ENCODE measurements at regions not wholly inside any gene's neighbourhood (a gene's known extent, or its start where the extent isn't known, plus 50 kb on each side); places are given as distances from the start of the nearest gene placed in this dataset.

DNA sequence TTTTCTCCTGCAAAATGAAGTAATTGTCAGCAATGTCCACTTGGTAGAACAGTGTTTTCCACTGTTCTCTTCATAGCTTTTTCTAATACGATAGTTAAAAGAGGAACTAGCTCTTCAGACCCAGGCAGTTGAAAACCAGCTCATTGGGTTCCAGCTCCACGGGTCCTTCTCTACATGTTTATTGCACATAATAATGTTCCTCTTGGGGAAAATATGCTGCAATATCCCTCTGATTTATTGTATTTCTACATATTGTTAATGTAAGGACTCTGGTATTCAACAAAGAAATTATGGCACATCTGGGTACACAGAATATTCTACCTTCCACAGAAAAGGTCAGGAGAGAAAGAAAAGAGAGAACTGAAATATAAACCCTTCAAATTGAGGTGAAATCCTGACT, 473.4 kb downstream of the TRIML1 start:
- TF ChIP-seq, protein P1, sequence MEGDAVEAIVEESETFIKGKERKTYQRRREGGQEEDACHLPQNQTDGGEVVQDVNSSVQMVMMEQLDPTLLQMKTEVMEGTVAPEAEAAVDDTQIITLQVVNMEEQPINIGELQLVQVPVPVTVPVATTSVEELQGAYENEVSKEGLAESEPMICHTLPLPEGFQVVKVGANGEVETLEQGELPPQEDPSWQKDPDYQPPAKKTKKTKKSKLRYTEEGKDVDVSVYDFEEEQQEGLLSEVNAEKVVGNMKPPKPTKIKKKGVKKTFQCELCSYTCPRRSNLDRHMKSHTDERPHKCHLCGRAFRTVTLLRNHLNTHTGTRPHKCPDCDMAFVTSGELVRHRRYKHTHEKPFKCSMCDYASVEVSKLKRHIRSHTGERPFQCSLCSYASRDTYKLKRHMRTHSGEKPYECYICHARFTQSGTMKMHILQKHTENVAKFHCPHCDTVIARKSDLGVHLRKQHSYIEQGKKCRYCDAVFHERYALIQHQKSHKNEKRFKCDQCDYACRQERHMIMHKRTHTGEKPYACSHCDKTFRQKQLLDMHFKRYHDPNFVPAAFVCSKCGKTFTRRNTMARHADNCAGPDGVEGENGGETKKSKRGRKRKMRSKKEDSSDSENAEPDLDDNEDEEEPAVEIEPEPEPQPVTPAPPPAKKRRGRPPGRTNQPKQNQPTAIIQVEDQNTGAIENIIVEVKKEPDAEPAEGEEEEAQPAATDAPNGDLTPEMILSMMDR (IDR thresholded peaks at IDR 0.05) = no peak
- no peak for TF ChIP-seq POLR2A (IDR thresholded peaks at IDR 0.05)
- Histone ChIP-seq H3K4me3 (no peak overlapping the region), H3K36me3 (no peaks in the 10 kb centered on the region), H3K27ac (no peak overlapping the region), H3K4me1 (no peaks in the 10 kb centered on the region), H3K9me3 (no peaks in the 10 kb centered on the region), H3K27me3 (no peaks in the 10 kb centered on the region)
- DNase-seq = no peak
- intact Hi-C loops (cut with DNase I; ENCODE audit: low total_unique reads) = no loop called here

DNA sequence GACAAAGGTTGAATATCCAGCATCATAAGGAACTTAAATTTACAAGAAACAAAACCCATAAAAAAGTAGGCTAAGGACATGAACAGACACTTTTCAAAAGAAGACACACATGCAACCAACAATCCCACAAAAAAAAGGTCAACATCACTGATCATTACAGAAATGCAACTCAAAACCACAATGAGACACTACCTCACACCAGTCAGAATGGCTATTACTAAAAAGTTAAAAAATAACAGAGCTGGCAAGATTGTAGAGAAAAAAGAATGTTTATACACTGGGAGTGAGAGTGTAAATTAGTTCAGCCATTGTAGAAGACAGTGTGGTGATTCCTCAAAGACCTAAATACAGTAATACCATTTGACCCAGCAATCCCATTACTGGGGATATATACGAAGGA, 474.7 kb downstream of the TRIML1 start:
- H3K4me1 ChIP-seq = no peaks in the 10 kb centered on the region
- no peaks in the 10 kb centered on the region for H3K9me3 ChIP-seq
- no peak overlapping the region for H3K4me3 ChIP-seq
- TF ChIP-seq, protein P1 (IDR thresholded peaks at IDR 0.05) = no peak
- TF ChIP-seq POLR2A (IDR thresholded peaks at IDR 0.05) = no peak
- no peaks in the 10 kb centered on the region for H3K27me3 ChIP-seq
- intact Hi-C loops (cut with DNase I; ENCODE audit: low total_unique reads) = no loop called here
- no peak overlapping the region for H3K27ac ChIP-seq
- no peak for DNase-seq
- no peaks in the 10 kb centered on the region for H3K36me3 ChIP-seq

DNA sequence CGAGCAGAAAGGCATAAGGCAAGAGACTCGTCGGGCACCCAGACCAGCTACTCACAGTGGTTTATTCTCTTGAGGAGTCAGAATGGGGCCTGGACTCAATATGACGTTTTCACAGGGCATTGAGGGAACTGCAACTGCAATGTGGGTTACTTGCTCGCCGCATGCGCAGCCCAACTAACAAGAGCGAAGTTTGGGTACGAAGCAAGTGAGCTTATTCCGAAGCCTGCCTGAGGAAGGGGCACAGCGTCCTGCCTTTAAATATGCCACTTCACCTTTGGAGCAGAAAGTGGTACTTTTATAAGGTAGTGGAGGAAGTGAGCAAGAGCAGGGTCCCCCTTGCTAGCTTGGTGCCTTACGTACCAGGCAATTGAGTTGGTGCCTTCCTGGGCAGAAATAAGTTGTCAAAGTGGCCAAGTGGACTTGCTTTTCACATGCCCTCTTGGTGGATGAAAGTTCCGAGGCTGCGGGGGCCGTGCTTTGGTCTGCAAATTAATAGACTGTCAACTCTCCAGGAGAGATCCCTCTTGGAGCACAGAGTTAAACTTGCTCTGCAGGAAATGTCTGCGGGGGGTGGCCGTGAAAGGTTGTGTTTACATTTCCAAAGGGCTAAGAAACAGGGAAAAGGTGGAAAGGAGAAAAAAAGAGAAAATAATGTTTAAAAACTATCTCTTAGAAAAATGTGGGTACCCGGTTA, 480.4 kb downstream of the TRIML1 start:
- Histone ChIP-seq H3K4me1 (no peaks in the 10 kb centered on the region), H3K4me3 (no peak overlapping the region), H3K36me3 (no peaks in the 10 kb centered on the region), H3K9me3 (no peaks in the 10 kb centered on the region), H3K27ac (no peak overlapping the region), H3K27me3 (no peaks in the 10 kb centered on the region)
- TF ChIP-seq POLR2A (IDR thresholded peaks at IDR 0.05) = no peak
- TF ChIP-seq, protein P1 (IDR thresholded peaks at IDR 0.05) = no peak
- no peak for DNase-seq
- intact Hi-C loops (cut with DNase I; ENCODE audit: low total_unique reads) = no loop called here

DNA sequence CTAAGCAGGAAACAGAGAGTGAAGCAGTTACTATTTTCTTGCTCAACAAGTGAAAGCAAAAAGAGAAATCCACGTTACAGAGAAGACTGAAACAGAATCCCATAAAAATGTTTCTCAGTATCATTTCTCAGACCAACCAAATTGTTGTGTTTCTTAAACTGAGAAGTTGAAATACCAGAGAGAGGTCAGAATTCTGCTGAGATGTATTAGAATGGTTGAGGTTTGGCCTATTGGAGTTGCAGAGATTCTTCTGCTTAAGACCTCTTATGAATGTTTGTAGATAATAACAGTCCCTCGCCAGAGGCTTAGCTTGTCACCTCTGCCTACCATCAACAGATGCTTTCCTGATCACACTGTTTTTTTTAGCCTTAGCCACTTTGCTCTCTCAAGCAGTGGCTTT, 481.4 kb downstream of the TRIML1 start:
- H3K9me3 ChIP-seq = no peaks in the 10 kb centered on the region
- H3K4me3 ChIP-seq = no peak overlapping the region
- H3K36me3 ChIP-seq = no peaks in the 10 kb centered on the region
- intact Hi-C loops (cut with DNase I; ENCODE audit: low total_unique reads) = no loop called here
- H3K27ac ChIP-seq = no peak overlapping the region
- DNase-seq = no peak
- H3K4me1 ChIP-seq = no peaks in the 10 kb centered on the region
- H3K27me3 ChIP-seq = no peaks in the 10 kb centered on the region
- TF ChIP-seq, protein P1 (IDR thresholded peaks at IDR 0.05) = no peak
- TF ChIP-seq POLR2A (IDR thresholded peaks at IDR 0.05) = no peak

DNA sequence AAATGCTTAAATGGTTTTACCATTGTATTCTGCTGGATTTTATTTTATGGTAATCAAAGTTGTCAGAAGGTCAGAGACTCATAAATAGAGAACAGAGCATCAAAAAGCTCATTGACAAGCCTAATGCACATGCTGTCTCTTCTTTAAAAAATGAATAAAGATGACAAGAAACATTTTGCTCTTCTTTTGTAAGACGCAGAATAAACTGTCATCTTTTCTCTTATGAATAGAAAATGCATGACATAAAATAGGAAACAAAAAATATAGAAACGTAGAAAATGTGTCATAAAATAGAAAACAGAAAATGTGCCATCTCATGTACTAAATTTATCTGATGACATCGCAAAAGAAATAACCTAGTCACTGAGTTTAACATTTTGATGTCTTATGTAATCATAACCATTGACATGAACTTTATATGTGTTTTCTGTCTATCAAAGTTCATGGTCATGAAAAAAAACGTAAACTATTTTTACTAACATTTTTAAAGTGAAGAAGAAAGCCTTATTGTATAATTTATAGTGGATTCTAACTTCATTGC, 484.1 kb downstream of the TRIML1 start:
- no peaks in the 10 kb centered on the region for H3K4me1 ChIP-seq
- no peaks in the 10 kb centered on the region for H3K27me3 ChIP-seq
- no peak for DNase-seq
- H3K4me3 ChIP-seq = no peak overlapping the region
- TF ChIP-seq, protein P1 (IDR thresholded peaks at IDR 0.05) = no peak
- TF ChIP-seq POLR2A (IDR thresholded peaks at IDR 0.05) = no peak
- H3K27ac ChIP-seq = no peak overlapping the region
- H3K36me3 ChIP-seq = no peaks in the 10 kb centered on the region
- intact Hi-C loops (cut with DNase I; ENCODE audit: low total_unique reads) = no loop called here
- H3K9me3 ChIP-seq = no peaks in the 10 kb centered on the region
